ENCODE measurements at regions not wholly inside any gene's neighbourhood (a gene's known extent, or its start where the extent isn't known, plus 50 kb on each side); places are given as distances from the start of the nearest gene placed in this dataset.

DNA sequence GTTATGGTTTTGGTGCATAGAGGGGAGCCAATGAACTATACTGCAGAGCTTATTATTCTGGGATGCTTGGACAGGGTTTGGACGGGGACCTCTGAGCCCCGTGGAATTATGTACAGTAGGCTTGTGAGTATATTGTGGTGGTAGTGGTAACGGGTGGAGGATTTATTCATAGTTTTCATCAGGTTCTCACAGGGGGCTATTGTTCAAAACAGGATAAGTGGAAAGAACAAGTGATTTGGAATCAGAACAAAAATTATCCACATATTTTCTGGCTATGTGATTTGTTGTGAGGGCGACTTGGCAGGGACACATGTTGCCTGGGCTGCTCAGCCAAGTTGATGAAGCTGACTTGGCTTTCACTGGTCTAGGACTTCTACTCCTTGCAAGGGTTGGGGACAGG lies 64.6 kb upstream of the ELOVL5 start:
- no peak for DNase-seq

DNA sequence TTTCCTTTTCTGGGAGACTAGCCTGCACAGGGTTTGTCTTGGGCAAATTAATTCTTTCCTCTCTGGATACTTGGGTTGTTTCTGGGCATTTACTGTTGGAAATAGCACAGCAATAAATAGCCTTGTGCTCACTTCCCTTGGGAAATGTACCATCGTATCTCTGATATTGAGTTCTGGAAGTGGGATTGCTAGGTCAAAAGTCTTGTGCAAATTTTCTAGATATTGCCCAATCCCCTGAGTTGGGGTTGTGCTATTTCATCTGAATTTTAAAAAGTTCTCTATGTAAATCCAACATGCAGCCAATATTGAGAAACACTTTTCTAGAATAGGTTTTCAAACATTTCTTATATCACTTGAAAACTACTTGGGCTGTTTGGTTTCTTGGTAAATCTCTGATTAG lies 64.0 kb upstream of the ELOVL5 start:
- DNase-seq: no peak

DNA sequence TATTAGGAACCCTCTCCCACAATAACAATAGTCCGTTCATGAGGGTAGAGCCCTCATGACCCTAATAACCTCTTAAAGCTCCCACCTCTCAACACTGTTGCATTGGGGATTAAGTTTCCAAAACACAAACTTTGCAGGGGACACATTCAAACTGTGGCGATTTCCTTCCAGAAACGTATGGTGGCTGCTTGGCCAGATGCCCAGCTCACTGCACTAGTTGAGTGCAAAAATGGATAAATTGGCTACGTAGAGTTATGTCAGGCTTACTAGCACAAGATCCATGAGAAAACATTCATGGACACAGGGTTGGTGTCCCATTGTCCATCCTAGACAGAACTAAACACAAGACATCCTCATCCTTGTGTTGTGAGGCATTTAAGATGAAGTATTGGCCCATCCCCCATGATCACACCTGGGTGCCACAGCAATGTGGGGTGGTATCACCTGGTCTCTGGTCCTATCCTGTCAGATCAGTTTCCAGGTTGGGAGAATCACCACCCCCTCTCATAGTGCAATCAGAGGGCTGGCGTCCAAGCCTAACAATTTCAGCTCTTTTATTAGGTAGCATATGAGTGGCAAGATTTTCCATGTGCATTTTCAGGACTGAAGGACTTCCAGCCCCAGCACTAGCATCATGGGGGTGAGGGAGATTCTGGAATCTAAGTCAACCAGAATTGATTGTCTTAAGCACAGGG lies 63.4 kb upstream of the ELOVL5 start:
- DNase-seq: no peak

DNA sequence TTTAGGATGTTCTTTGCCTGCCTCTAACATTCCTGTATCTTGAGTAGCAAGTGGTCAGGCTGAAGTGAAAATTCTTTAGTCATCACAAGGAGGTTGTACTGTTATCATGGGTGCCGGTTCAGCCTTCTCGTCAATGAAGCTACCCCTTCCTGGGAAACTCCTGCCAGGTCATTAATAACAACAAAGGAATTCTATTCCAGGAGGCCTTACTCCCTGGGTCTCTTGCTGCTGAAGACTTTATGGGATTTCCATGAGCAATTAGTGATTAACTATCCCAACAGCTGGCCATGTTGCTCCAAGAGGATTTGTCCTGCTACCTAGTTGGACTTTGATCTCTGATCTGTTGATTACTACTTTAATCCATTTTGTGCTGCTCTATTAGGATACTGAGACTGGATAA lies 62.7 kb upstream of the ELOVL5 start:
- no peak for DNase-seq

DNA sequence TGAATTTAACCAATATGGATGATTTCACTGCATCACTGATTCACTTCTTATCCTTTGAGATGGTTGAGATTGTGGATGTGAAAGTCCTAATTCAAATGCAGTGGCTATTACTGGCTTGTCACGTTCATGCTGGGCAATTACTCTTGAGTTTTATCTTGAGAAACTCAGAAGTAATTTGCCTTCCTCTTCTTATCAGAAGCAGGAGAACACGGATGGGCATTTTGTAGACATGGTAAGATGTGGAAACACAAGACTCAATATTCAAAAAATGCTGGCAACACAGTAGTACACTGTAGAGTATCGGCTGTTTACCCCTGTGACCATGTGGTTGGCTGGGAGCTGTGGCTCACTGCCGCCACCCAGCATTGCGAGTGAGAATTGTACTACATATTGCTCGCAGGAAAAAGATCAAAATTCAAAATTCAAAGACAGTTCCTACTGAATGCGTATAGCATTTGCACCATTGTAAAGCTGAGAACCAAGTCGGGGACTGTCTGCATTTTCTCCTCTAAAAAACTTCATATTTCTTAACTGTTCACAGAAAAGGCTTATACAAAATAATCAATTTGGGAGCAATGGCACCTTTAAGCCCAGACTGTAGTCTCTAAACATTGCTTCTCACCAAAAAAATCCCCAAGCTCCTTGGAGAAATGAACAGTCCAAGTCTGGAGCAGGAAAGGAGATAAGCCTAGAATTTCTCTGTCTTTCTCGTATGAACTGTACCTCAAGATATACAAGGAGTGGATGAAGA lies 61.9 kb upstream of the ELOVL5 start:
- peak; percentile 55 for DNase-seq

DNA sequence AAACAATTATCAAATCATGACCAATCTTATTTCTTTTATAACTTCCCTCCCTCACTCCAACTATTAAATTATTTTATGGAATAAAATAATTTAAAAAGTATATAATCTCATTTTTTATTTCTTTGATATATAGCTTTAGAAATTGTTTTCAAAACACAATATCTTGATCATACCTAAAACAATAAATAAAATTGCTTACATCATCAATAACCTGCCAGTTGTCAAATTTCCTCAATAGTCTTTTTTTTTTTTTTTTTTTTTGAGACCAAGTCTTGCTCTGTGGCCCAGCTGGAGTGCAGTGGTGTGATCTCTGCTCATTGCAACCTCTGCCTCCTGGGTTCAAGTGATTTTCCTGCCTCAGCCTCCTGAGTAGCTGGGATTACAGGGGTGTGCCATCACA lies 60.1 kb upstream of the ELOVL5 start:
- no peak for DNase-seq

DNA sequence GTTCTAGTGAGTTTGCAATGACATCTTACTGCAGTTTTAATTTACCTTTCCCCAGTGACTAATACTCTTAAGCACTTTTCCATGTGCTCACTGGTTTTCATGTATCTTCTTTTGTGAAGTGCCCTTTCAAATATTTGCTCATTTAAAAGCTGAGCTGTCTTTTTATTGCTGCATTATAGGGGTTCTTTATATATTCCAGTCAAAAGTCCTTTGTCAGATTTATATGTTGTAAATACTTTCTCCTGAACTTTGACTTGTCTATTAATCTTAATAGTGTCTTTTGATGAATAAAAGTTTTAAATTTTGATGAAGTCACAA lies 50.2 kb upstream of the ELOVL5 start:
- DNase-seq: no peak

DNA sequence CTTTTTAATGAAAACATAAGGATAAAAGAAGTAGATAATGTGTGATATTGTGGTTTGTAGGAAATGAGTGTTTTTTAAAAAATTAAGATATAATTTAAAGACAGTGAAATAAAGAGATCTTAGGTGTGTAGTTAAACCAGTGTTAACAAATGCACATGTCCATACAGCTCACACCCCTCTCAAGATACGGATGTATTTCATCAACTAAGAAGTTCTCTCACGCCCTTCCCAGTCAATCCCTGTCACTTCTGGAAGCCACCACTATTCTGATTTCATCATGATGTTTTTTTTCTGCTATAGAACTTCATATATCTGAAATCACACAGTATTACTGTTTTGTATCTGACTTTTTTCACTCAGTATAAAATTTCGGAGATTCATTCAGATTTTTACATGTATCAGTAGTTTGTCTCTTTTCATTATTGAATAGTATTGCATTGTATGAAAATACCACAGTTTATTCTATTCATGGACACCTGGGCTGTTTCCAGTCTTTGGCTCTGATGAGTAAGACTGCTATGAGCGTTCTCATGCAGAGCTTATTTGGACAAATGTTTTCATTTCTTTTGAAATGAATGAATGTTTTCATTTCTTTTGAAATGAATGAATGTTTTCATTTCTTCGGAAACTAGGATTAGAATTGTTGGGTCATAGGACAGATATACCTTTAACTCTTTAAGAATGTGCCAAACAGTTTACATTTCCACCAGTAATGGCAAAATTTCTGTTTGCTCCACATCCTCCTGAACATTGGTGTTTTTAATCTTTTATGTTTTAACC lies 49.7 kb upstream of the ELOVL5 start:
- no peak for DNase-seq

Data from NCI-H510A treated with DMSO at 0.1 percent for 48 hours (cell line).